CD4-positive, alpha-beta T cell treated with Interleukin-21 for 1 hour (primary cell): ENCODE measurements at regions not wholly inside any gene's neighbourhood (a gene's known extent, or its start where the extent isn't known, plus 50 kb on each side); places are given as distances from the start of the nearest gene placed in this dataset.
"Not testable (repeated sequence)": the region's sequence is repeated elsewhere in the genome, so short reads cannot be mapped to it uniquely, and the experiment has no call there.

Experiments used
- DNase-seq: peaks from one replicate; pipeline ENCODE4 v3.0.0-alpha.2; 2020

DNA sequence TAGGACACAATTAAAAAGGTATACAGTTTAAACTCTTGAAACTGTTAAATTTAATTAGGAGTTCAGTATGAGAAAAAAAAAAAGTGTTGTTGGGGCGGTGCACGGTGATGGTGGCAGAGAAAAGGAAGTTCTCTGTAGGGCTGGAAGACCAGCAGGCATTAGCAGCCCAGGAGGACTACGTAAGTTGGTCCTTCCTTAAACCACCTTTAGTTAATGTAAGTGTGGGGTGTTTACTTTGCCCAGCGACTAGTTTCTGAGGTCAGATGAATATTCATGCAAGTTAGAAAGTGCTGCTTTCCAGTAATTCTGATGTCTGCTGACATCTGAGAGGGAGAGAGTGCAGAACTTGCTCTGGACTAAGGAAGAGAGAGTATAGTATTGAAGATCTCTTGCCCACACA, 54.9 kb downstream of the NKX2-1 start:
- no peak for DNase-seq

DNA sequence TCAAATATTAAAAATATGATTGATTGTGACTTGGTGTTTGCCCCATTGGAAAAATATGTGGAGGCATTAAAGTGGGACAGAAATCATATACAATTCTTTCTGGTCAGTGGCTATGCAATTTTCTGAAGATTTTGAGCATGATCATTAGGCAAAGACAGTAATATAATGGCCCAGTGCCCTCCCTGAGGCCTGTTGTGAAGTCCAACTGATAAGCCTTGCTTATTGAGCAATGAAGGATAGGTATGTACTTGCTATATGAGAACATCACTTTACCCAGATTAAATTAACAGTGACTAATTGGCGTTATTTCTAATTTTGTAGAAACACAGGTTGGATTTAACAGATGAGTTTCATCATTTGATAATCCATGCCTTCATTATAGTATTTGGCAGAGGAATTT, 57.1 kb downstream of the NKX2-1 start:
- no peak for DNase-seq

GRCh38 chr14:36455241-36455627, 64.8 kb downstream of the NKX2-1 start:
- no peak for DNase-seq

- no peak for DNase-seq
These were observed 65.3 kb downstream of the NKX2-1 start for GRCh38 chr14:36454599-36455240.

GRCh38 chr14:36452860-36453259, 67.2 kb downstream of the NKX2-1 start:
- DNase-seq, result no peak

- no peak for DNase-seq
These were observed 68.5 kb downstream of the NKX2-1 start for GRCh38 chr14:36451310-36452065.

DNA sequence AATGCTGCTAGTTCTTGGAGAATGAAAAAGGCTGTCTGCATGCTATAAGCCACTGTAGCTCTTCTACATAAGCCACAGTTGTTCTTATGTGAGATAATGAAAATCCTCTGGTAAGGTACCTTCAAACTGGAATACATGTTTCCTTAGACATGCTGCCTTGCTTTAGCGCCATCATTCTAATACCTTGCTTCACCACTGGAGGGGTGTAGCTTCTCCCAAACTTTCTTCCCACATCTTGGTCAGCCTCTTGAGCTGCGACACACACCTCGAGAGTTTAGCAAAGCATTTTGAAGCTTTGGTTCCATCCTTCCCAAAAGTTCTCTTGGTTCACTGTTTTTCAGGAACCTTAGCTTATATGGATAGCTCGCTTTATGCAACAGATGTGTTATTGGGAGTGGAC, 69.5 kb downstream of the NKX2-1 start:
- no peak for DNase-seq

GRCh38 chr14:36449903-36450302, 70.1 kb downstream of the NKX2-1 start:
- DNase-seq, result no peak

DNA sequence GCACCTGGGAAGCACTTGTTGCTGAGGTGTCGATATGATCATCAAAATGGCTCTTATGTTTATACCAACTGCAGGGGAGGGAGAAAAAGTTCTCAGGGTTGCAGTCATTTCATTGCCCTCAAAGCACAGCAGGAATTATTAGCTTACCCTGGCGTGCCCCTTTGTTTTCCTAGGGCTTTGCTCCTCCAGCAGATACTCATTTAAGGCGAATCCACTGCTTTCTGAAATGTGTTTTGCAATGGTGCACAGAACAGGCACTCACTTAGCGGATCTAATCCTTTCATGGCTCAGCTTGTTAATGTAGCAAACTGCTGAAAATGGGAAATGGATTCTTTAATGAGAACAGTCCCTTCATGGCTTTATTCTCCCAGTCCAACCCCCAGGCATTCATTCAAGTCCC, 76.7 kb downstream of the NKX2-1 start:
- DNase-seq, result no peak

GRCh38 chr14:36442824-36443241, 77.2 kb downstream of the NKX2-1 start:
- DNase-seq, result no peak

DNA sequence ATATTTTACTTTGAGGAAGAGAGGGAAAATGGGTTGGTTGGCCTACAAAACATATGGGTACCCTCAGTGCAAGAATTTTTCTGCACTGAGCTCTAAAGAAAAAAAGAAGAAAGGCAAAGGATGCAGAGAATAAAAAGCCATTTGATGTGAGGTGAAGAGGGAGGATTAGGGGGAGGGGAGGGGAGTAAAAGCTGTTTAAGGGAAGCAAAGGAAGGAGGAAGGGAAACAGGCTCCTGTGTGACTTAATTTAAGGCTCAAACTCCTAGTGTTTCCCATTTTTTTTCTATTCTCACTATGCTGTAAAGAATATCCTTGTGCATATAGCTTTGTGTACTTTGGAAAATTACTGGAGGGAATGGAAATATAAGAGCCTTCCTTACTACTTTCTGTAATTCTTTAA, 78.7 kb downstream of the NKX2-1 start:
- no peak for DNase-seq

GRCh38 chr14:36439766-36440165, 80.3 kb downstream of the NKX2-1 start:
- no peak for DNase-seq

DNA sequence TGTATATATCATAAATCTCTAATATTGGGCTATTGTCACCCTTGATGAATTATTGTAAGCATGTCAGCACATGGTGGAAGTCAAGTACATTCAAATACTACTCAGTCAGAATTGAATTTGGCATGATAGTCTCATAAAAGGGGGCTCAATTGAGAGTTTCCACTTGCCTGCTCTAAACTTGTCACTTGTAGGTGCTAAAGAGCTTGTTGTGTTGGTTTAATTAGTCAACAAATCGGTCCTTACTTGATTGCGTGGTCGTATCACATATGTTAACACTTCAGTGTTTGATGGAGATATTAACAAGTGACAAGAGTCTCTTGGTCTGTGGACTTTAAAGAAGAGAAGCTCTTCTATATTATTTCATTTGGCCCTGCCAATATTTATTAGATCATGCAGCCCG, 81.1 kb downstream of the NKX2-1 start:
- no peak for DNase-seq

DNA sequence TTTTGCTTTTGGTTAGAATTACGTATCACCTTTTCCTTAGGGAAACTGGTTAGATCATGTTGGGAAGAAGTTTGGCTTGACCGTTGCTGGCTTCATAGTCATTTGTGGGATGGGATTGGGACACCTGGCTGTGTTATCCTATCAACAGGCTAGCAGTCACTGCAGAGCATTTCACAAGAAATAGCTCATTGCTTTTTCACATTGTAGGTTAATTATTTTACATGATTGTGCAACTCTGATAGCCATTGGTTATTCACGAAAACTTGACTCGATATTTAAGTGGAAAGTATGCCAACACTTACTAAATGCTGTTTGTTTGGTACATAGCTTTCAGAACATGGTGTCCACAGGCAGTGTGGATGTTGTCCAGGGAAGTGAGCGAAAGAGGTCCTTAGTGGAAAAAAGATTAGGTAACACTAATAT, 89.4 kb downstream of the NKX2-1 start:
- no peak for DNase-seq

GRCh38 chr14:36430169-36430568, 89.9 kb downstream of the NKX2-1 start:
- no peak for DNase-seq

DNA sequence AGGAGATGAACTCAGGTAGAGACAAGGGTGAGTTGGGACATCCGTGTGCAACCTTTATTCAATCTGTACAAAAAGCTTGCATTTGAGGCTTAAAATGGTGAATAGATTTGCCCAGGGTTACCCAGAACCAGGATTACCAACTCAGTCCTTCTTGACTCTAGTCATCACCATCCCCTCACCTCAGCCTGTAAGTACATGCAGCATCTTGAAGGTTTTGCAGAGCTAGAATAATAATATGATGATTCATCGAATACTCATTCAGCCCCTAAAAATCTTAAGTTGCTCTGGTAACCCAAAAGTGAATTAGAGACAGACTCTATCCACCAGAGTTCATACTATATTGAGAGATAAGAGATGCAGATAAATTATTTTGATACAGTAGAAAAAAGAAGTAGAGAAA, 90.3 kb downstream of the NKX2-1 start:
- no peak for DNase-seq

DNA sequence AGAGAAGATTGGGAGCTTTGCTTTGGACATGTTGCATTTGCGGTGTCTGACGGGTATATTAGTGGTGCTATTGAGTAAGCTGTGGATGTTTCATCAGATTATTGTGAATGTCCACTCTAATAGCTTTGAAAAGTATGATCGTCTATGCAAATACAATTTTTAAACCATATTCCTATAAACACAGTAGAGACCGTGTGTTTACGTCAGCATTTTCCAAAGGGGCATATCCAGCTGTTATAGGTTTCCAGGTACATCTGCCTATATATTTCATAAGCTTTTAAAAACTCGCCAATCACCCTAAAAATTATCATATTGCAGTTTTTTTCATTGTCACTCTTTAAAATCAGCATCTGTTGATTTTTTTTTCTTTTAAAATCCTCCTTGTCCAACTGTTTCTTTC, 91.7 kb downstream of the NKX2-1 start:
- DNase-seq, result no peak

DNA sequence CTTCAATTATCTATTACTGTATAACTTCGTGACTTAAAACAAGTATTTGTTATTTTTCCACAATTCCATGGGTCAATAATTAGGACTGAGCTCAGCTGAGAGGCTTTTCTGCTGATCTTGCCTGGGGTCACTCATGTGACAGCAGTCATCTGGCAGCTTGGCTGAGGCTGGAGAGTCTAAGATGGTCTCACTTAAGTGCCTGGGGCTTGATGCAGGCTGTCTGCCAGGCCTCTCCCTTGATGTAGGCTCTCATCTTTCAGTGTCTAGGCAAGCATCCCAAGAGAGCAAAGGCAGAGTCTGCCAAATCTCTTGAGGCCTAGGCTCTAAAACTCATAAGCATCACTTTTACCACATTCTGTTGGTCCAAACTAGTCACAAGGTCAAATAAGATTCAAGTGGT, 93.2 kb downstream of the NKX2-1 start:
- no peak for DNase-seq

DNA sequence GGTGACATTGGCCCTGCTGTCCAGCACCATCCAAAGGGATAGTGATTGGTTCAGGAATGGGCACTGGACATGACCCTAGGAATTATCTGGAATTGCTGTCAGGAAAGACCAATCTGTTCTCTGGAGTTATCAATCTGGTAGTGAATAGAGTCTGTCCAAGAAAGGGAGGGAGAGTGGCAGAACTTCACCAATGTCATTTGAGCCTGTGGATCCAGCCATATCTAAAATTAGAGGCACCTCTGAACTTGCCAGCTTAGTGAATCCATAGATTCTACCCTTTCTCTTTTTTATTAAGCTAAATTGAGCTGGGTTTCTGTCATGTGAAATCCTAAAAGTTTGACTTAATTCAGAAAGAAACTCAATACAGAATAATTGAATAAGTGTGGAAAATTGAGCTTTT, 93.9 kb downstream of the NKX2-1 start:
- no peak for DNase-seq

- DNase-seq, result no peak
These were observed 95.4 kb downstream of the NKX2-1 start for GRCh38 chr14:36424478-36425102.

DNA sequence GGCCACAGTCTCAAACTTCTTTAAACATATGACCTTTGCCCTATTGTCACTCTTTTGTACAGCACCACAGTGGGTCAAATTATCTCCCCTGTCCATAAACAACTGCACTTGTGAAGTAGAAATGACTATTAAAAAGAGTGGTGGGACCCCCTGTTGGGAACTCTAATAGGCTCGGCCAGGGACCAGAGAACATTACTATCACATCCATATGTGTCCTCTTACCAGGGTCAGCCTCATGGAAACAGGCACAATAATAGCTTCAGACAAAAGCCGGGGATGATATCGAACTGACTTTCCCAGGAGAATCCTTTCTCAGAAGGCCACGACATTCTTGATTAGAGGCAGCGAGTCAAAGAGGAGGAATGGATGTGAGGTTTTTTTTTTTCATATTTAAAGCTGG, 96.6 kb downstream of the NKX2-1 start:
- DNase-seq, result no peak

DNA sequence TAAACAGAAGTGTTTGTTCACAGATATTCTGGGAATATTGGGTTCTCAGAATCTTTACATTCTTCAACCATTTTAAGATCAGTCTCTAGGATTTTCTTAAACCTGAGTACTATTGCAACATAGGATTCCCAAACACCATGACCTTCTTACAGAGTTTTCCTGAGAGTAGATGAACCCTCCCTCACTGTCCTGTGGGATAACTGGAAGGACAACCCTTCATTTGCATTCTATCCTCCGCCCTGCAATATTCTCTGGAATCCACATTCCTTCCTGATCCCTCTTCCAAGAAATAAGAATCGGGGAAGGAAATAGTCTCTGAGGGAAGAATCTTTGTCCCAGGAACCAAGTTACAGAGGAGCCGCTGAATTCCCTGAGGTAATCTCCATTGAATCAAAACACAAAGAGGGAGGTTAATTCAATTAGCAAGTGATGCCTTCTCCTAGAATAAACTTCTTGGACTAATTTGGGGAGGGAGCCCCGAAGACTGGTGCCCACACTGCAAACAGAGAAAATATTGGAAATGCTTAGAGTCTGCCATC, 99.8 kb upstream of the MBIP start:
- DNase-seq, result no peak

GRCh38 chr14:36418937-36419336, 98.5 kb upstream of the MBIP start:
- DNase-seq, result no peak

GRCh38 chr14:36411951-36412350, 91.5 kb upstream of the MBIP start:
- not testable (repeated sequence) for DNase-seq
